Hypothalamus (tissue), 51 donors: ENCODE measurements at regions not wholly inside any gene's neighbourhood (a gene's known extent, or its start where the extent isn't known, plus 50 kb on each side); places are given as distances from the start of the nearest gene placed in this dataset.

Source experiments
- DNase-seq, 51 donors: peaks; one replicate each; lab custom pipeline; 2025; lab: John Stamatoyannopoulos, UW

- no peak for DNase-seq
Observed at GRCh38 chr1:55425310-55425930, 210.3 kb upstream of the USP24 start.

- DNase-seq, result no peak
Observed at GRCh38 chr1:55423376-55423775, 208.2 kb upstream of the USP24 start.

DNA sequence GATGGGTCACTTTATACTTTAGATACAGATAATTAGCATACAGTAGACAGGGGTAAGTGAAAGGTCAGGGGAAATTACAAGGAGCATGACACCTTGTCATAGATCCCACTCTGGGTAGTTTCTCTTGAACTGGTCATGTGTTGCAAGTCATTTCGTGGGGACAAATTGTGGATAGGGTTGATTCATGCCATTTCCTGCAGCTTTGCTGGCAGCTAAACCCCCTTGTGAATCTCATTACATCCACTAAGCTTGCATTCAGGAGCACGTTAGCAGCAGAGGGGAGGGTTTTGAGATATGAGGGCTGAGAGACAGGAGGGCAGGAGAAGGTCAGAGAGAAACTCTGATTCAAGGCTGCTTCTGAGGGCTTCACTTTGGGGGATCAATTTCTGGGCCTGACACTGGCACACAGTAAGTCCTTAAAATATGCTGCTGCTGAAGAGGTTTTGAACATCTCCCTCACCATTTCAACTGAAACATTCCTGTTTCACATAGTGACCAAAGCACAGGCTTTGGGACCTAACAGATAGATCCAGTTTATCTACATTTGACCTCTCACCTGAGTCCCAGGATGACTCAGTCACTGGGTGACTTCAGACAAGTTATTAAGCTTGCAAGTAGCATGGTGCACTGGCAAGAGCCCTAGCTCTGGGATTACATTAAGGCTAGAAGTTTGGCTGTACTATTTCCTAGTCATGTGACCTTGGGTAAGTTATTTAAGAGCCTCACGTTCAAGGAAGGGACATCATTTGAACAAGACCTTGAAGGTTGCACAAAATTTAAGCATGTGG, 206.0 kb upstream of the USP24 start:
- no peak for DNase-seq

DNA sequence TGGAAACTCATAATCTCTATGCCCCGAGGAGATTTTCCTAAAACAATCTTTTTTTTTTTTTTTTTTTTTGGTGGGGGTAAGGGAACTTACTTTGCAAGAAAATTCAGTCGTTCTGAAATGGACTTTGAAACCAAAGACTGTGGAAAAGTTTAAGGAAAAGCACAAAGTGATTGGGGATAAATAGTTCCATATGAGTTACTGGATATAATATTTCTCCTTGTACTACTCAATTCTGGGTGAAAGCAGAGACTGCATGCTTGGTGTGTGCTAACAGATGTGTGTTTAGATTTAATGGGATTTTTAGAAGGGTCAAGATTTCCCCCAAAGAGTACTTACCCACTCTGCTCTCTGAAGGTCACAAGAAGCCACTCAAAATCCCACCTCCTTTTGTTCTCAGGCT, 204.9 kb upstream of the USP24 start:
- DNase-seq, result no peak

- no peak for DNase-seq
Observed at GRCh38 chr1:55418208-55419000, 203.2 kb upstream of the USP24 start.

- DNase-seq, result no peak
Observed at GRCh38 chr1:55416164-55416842, 201.1 kb upstream of the USP24 start.

DNA sequence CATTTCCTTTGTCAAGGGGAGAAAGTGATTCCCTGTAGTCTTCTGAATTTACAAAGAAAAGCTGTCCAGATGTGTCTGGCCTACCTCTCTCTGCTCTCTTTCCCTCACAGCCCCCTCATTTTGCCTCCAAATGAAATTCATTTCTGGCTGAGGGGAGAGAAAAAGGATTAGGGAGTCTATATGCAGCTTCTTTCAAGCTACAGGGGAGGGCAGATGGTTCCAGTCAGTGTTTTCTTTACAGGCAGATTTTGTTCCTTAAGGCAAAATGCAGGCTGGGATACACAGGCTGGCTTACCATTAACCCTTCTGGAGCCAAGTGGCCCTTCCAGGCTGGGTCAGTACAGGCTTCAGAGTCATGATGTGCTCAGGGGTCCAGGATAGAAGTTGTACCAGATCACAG, 198.1 kb upstream of the USP24 start:
- no peak for DNase-seq

- DNase-seq, result no peak
Observed at GRCh38 chr1:55412060-55412459, 196.9 kb upstream of the USP24 start.

DNA sequence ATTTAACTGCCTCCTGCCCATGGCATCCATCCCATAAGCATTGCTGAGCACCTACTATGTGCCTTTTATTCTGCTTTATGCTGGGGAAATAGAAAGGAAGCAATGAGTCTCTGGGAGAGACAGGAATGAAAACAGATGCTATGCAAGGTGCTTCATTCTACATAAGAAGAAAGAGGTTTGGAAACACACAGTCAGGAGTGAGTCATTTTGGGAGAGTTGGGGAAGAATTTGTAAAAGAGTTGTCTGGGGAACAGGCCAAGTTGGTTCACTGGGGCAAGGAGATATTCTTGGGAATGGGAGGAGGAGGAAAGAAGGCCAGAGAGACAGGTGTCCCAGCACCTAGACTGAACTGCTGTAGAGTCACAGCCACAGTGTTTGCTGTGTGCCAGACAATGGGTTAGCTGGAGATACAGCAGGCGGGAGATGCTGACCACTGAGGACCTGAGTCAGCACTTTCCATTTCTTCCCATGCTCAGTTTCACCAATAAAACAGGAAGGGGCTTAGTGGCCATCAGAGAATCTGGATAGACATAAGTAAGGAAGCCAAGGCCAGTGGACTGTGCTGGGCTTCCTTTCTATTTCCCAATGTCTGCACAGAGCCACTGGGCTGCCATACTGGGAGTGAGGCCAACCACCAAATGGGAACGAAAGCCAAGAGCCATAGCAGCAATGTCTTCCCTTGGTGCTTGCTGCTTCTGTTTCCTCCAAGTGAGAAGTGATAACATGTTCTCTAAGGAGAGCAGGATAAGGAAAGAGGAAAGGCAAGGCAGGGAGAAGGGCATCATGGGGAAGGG, 187.7 kb upstream of the USP24 start:
- no peak for DNase-seq

DNA sequence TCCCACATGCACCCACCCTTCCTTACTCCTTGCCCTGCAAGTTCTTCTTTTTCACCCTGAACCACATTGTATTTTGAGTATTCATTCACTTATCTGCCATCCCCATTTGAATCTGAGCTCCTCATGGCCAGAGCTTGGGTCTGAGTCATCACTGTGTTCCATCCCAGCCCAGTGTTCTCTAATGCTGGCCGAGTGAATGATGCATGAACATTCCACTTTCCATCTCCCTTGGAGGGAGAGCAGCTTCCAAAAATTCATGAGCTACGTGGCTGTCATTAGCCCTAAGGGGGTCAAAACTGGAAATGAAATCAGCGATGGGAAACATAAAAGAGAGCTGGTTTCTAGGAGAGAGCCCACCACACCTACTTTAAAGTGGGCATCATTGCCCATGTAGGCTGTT, 187.0 kb upstream of the USP24 start:
- no peak for DNase-seq

- no peak for DNase-seq
Observed at GRCh38 chr1:55400508-55400907, 185.3 kb upstream of the USP24 start.

- no peak for DNase-seq
Observed at GRCh38 chr1:55399346-55399745, 184.2 kb upstream of the USP24 start.

DNA sequence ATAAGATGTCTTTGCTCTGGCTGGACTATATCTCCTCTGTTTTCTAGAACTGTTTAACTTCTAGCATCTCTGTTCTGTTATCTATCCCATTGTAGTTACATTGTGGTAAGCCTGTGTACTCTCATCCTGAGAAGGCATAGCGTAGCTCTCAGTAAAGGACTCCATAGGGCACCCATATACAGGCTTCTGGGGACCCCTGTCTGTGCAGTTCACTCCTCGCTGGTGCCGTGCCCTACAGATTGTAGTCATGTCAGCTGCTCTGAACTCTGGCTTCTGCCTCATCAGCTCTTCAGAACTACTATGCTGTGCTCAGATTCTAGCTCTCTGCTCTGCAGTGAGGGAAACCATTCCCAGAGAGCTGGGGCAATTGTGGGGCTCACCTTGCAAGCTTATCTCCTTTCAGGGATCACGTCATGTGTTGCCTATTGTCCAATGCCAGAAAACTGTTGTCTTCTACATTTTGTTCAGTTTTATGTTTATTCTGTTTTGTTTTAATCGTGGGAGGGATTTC, 181.3 kb upstream of the USP24 start:
- no peak for DNase-seq

DNA sequence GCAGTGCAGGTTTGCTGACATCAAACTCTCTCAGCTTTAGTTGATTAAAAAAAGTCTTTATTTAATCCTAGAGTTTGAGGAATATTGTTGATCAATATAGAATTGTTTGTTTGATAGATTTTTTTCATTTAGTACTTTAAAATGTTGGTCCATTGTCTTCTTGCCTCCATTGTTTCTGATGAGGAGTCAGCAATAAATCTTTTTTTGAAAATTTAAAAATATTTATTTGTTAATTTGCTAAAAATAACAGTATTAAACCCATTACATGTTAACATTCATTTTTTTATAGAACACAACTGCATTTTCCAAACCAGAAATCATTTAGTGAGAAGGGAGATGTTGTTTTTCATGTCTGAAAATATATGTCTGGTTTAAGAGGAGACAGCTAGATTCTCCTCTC, 173.8 kb upstream of the USP24 start:
- no peak for DNase-seq

GRCh38 chr1:55387145-55387544, 172.0 kb upstream of the USP24 start:
- no peak for DNase-seq

DNA sequence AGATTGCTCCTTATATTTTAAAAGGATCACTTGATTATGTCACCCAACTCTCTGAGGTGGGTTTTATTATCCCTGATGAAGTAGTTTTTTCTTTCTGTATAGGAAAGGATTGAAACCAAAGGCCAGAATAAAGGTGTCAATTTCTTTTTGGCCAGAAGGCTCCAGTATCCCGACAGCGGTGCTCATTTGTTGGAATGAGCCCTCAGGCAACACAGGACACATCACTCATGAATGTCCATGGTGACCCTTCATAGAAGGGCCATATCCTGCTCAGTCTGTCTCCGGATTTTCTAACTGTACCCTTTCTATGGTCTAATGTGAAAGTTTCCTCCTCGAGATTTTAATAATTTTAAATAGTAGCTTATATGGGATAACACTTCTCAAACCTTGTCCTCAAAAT, 171.3 kb upstream of the USP24 start:
- no peak for DNase-seq

DNA sequence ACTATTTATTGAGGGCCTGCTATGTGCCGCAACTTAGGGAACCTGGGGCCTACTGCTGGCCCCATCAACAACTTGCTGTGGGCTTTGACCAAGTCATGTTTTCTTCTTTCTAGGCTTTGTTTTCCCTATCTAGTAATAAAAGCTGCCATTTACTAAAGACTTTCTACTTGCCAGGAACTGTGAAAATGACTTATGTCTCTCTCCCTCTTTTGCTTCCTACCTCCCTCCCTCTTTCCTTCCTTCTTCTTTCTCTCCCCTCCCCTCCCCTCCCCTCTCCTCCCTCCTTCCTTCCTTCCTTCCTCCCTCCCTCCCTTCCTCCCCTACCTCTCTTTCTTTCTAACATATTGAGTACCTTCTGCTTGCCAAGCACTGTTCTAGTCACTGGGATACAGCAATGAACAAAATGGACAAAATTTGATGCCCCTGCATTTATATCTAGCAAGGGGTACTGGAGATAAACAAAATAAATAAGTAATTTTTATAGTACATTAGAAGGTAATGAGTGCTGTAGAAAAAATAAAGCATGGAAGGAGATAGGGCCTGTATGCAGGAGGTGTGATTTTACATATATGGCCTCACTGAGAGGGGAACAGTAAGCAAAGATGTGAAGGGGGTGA, 170.3 kb upstream of the USP24 start:
- no peak for DNase-seq

DNA sequence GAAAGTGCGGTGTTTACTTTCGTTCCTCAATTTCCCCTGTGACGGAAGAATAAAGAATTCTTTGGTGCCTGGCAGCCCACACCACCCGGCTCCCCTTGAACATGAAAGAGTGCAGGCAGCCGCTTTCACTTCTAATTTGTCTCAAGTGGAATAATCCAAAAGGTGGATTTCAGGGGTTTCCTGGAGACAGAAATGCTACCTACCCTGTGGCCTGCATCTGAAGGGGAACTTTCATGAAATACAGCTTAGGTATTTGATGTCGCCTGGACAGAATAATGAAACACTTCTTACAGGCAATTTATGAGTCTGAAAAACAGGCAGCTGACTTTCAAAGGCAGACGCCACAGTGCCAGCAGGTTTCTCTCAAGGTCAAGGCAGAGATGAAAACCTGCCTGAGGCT, 169.5 kb upstream of the USP24 start:
- DNase-seq, result no peak

- no peak for DNase-seq
Observed at GRCh38 chr1:55382806-55383305, 167.7 kb upstream of the USP24 start.

- no peak for DNase-seq
Observed at GRCh38 chr1:55381983-55382382, 166.8 kb upstream of the USP24 start.
